ENCODE measurements at regions not wholly inside any gene's neighbourhood (a gene's known extent, or its start where the extent isn't known, plus 50 kb on each side); places are given as distances from the start of the nearest gene placed in this dataset.
"Not testable (repeated sequence)": the region's sequence is repeated elsewhere in the genome, so short reads cannot be mapped to it uniquely, and the experiment has no call there.

- H3K27ac ChIP-seq (ENCODE audit: low read length): no peak overlapping the region
- H3K9me3 ChIP-seq (ENCODE audit: control insufficient read depth, low read length): no peaks in the 10 kb centered on the region
- intact Hi-C loops (cut with DNase I): no loop called here
- H3K27me3 ChIP-seq (ENCODE audit: control insufficient read depth, insufficient read depth): no peaks in the 10 kb centered on the region
- no peak overlapping the region for H3K4me3 ChIP-seq (ENCODE audit: low read length)
- 59% methylated on average over 1 of the region's 1 CpG for WGBS
- H3K4me1 ChIP-seq (ENCODE audit: control insufficient read depth, insufficient read depth, low read length): no peaks in the 10 kb centered on the region
- ATAC-seq (no peak), DNase-seq (no peak)
Measured at GRCh38 chr1:2956576-2956975, 64.7 kb upstream of the ACTRT2 start.

DNA sequence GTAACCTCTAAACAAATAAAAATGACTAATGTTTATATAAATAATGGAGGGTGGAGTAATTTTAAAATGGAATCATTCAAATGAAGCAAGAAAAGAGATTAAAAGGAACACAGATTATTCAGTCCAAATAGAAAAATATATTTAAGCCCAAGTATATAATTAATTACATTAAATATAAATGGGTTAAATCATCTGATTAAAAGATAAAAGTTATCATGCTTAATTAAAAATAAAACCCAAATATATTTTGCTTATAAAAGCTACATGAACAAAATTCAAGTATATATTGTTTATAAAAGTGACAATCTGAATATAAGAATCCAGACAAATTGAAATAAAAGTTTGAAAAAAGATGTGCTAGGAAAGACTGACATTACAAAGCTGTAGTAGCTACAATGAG lies 63.9 kb upstream of the ACTRT2 start:
- intact Hi-C loops (cut with DNase I): no loop called here
- Histone ChIP-seq H3K27me3 (ENCODE audit: control insufficient read depth, insufficient read depth) (no peaks in the 10 kb centered on the region), H3K4me3 (ENCODE audit: low read length) (no peak overlapping the region), H3K9me3 (ENCODE audit: control insufficient read depth, low read length) (no peaks in the 10 kb centered on the region), H3K27ac (ENCODE audit: low read length) (no peak overlapping the region), H3K4me1 (ENCODE audit: control insufficient read depth, insufficient read depth, low read length) (no peaks in the 10 kb centered on the region)
- DNase-seq (no peak), ATAC-seq (no peak)

DNA sequence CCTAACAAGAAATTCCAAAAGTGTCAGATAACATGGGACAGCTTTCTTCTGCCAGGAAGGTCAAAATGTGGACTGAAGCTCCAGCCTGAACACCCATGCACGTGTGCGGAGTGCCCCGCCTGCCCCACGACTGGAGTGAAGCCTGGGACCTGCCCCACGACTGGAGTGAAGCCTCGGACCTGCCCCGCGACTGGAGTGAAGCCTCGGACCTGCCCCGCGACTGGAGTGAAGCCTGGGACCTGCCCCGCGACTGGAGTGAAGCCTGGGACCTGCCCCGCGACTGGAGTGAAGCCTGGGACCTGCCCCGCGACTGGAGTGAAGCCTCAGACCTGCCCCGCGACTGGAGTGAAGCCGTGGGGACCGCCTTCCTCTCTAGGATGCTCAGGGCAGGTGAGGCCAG lies 61.4 kb upstream of the ACTRT2 start:
- H3K27me3 ChIP-seq (ENCODE audit: control insufficient read depth, insufficient read depth); H3K9me3 ChIP-seq (ENCODE audit: control insufficient read depth, low read length); H3K27ac ChIP-seq (ENCODE audit: low read length); intact Hi-C loops (cut with DNase I); ATAC-seq; H3K4me1 ChIP-seq (ENCODE audit: control insufficient read depth, insufficient read depth, low read length); DNase-seq; H3K4me3 ChIP-seq (ENCODE audit: low read length): not testable (repeated sequence)
- 78% methylated on average over 21 of the region's 21 CpGs for WGBS

GRCh38 chr1:2961081-2961480 lies 60.2 kb upstream of the ACTRT2 start:
- ATAC-seq: no peak
- 88% methylated on average over 7 of the region's 7 CpGs for WGBS
- Histone ChIP-seq H3K4me3 (ENCODE audit: low read length) (no peak overlapping the region), H3K27me3 (ENCODE audit: control insufficient read depth, insufficient read depth) (no peaks in the 10 kb centered on the region), H3K4me1 (ENCODE audit: control insufficient read depth, insufficient read depth, low read length) (no peaks in the 10 kb centered on the region), H3K9me3 (ENCODE audit: control insufficient read depth, low read length) (no peaks in the 10 kb centered on the region), H3K27ac (ENCODE audit: low read length) (no peak overlapping the region)
- intact Hi-C loops (cut with DNase I): no loop called here
- no peak for DNase-seq

DNA sequence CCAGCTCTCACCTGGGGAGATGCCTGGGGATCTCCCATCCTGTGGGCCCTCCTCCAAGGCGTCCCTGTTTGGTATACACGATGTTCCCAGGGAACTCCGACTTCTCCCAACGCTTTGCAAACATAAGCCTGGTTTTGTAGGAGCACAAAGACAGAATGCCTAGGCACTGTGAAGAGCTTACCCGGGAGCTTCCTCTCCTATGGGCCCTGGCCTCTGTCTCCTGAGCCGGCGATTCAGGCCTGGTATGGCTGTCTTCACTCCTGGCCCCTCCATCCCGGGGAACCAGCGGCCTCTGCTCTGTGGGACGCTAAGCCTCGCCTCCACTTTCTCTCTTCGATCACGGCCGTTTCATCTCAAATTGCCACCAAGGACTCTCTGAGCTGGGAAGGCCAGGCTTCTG lies 59.6 kb upstream of the ACTRT2 start:
- 89% methylated on average over 14 of the region's 14 CpGs for WGBS

DNA sequence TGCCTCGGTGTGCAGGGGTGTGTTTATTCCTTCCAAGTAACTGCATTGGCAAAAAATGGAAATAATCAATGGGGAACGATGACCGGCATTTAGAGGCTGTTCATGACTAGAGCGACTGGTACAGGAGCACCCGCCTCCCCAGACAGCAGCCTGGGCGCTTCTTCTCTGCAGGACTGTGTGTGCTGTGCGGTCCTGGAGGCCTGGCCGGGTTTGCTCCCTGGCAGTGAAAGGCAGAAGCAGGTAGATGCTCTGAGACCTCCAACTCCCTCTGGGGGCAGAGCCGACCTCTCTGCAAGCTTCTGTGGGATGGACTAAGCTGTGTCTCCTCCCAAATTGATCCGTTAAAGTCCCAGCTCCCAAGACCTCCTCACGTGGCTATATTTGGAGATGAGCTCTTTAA lies 59.2 kb upstream of the ACTRT2 start:
- no peaks in the 10 kb centered on the region for H3K4me1 ChIP-seq (ENCODE audit: control insufficient read depth, insufficient read depth, low read length)
- ATAC-seq (no peak), DNase-seq (peak in 1 of 3 donors; percentile 25)
- H3K27ac ChIP-seq (ENCODE audit: low read length): no peak overlapping the region
- no peak overlapping the region for H3K4me3 ChIP-seq (ENCODE audit: low read length)
- intact Hi-C loops (cut with DNase I): no loop called here
- WGBS: 82% methylated on average over 11 of the region's 11 CpGs
- no peaks in the 10 kb centered on the region for H3K9me3 ChIP-seq (ENCODE audit: control insufficient read depth, low read length)
- no peaks in the 10 kb centered on the region for H3K27me3 ChIP-seq (ENCODE audit: control insufficient read depth, insufficient read depth)

More for the DNA sequence above, 59.6 kb upstream of the ACTRT2 start:
- no peak for ATAC-seq
- no peak overlapping the region for H3K27ac ChIP-seq (ENCODE audit: low read length)
- DNase-seq: no peak
- intact Hi-C loops (cut with DNase I): no loop called here
- H3K4me3 ChIP-seq (ENCODE audit: low read length): no peak overlapping the region
- H3K9me3 ChIP-seq (ENCODE audit: control insufficient read depth, low read length): no peaks in the 10 kb centered on the region
- no peaks in the 10 kb centered on the region for H3K27me3 ChIP-seq (ENCODE audit: control insufficient read depth, insufficient read depth)
- H3K4me1 ChIP-seq (ENCODE audit: control insufficient read depth, insufficient read depth, low read length): no peaks in the 10 kb centered on the region

DNA sequence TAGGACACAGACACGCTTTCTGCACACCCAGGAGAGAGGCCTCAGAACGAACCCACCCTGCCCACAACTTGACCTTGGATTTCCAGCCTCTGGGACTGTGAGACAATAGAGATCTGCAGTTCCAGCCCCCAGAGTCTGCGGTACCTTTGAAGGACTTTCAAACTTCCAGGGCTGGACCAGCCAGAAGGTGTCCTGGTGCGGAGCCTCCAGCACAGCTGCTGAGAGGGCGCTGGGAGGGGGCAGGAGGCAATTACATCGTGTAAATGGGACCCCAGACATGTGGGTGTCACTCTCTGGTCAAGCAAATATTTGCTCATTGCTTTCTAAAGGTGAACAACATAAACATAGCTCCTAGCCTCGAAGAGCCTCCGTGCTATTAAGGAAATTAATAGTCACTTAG lies 58.7 kb upstream of the ACTRT2 start:
- H3K27me3 ChIP-seq (ENCODE audit: control insufficient read depth, insufficient read depth): no peaks in the 10 kb centered on the region
- H3K4me3 ChIP-seq (ENCODE audit: low read length): no peak overlapping the region
- peak in 1 of 3 donors; percentile 21 for DNase-seq
- no peak overlapping the region for H3K27ac ChIP-seq (ENCODE audit: low read length)
- WGBS: 79% methylated on average over 8 of the region's 8 CpGs
- H3K9me3 ChIP-seq (ENCODE audit: control insufficient read depth, low read length): no peaks in the 10 kb centered on the region
- intact Hi-C loops (cut with DNase I): no loop called here
- no peak for ATAC-seq
- H3K4me1 ChIP-seq (ENCODE audit: control insufficient read depth, insufficient read depth, low read length): no peaks in the 10 kb centered on the region

DNA sequence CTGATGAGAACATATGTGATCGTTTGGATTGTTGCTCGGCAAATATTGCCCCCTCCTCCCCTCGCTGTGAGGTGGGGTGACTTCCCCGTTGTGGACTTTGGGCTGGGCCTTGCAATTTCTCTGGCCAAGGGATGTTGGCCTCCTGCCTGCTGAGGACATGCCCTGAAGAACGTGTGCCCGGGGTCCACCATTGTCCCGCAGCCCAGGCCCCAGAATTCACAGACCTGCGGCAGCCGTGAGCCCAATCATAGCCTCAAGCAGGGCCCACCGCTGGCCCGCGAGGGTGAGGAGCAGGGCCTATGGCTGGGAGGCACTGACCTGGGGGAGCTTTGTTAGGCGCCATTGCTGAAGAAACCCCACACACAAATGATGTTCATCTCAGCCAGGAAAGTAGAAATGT lies 58.3 kb upstream of the ACTRT2 start:
- Histone ChIP-seq H3K9me3 (ENCODE audit: control insufficient read depth, low read length) (no peaks in the 10 kb centered on the region), H3K4me3 (ENCODE audit: low read length) (no peak overlapping the region), H3K27ac (ENCODE audit: low read length) (no peak overlapping the region), H3K27me3 (ENCODE audit: control insufficient read depth, insufficient read depth) (no peaks in the 10 kb centered on the region), H3K4me1 (ENCODE audit: control insufficient read depth, insufficient read depth, low read length) (no peaks in the 10 kb centered on the region)
- 87% methylated on average over 13 of the region's 13 CpGs for WGBS
- DNase-seq (peak in 1 of 3 donors; percentile 32), ATAC-seq (no peak)
- intact Hi-C loops (cut with DNase I): no loop called here

GRCh38 chr1:2965676-2966075 lies 55.6 kb upstream of the ACTRT2 start:
- ATAC-seq: no peak
- WGBS: 88% methylated on average over 4 of the region's 4 CpGs
- no peaks in the 10 kb centered on the region for H3K27me3 ChIP-seq (ENCODE audit: control insufficient read depth, insufficient read depth)
- no peak overlapping the region for H3K4me3 ChIP-seq (ENCODE audit: low read length)
- no peaks in the 10 kb centered on the region for H3K4me1 ChIP-seq (ENCODE audit: control insufficient read depth, insufficient read depth, low read length)
- no peak for DNase-seq
- H3K27ac ChIP-seq (ENCODE audit: low read length): no peak overlapping the region
- no peaks in the 10 kb centered on the region for H3K9me3 ChIP-seq (ENCODE audit: control insufficient read depth, low read length)
- intact Hi-C loops (cut with DNase I): no loop called here

DNA sequence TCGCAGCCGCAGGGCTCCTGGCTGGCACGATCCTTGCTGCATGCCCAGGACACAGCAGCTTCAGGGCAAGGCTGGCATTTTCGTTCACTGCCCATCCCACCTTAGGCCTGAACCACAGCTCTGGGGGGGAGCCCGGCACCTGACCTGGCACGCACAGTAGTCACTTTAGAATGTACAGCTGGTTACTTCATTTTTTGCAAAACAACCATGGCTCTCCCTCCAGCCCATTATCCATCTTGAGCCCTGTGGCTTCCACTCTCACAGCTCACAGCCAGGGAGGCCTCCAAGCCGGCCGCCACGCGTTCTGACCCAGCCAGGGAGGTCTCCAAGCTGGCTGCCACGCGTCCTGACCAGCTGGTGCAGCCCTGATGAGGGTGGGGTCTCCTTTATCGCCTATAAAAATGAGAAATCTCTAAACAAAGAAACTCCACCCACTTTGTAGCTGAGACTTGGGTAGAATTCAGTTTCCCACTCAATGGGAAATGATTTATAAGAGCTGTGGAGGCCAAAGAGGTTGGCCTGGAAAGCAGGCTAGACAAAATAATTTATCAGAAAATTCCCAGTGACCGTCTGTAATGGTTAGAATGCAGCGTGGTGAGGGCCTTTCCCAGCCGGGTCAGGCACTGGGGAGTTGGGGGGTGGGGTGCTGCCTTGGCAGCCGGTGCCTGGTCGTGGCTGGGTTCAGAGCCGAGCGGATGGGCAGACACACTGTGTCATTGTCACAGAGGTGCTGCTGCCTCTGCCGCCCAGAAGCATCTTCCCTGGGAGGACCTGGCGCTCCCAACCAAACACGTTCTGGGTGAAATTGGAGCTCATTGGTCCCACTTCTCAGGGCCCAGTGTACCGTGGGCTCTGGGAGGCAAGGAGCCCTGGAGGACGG lies 54.6 kb upstream of the ACTRT2 start:
- H3K4me3 ChIP-seq (ENCODE audit: low read length): no peak overlapping the region
- 68% methylated on average over 25 of the region's 25 CpGs for WGBS
- intact Hi-C loops (cut with DNase I): no loop called here
- ATAC-seq: no peak
- no peak overlapping the region for H3K27ac ChIP-seq (ENCODE audit: low read length)
- no peaks in the 10 kb centered on the region for H3K9me3 ChIP-seq (ENCODE audit: control insufficient read depth, low read length)
- no peaks in the 10 kb centered on the region for H3K27me3 ChIP-seq (ENCODE audit: control insufficient read depth, insufficient read depth)
- no peak for DNase-seq
- H3K4me1 ChIP-seq (ENCODE audit: control insufficient read depth, insufficient read depth, low read length): no peaks in the 10 kb centered on the region

GRCh38 chr1:2967329-2967725 lies 53.9 kb upstream of the ACTRT2 start:
- Histone ChIP-seq H3K4me3 (ENCODE audit: low read length) (no peak overlapping the region), H3K27me3 (ENCODE audit: control insufficient read depth, insufficient read depth) (no peaks in the 10 kb centered on the region), H3K4me1 (ENCODE audit: control insufficient read depth, insufficient read depth, low read length) (no peaks in the 10 kb centered on the region), H3K9me3 (ENCODE audit: control insufficient read depth, low read length) (no peaks in the 10 kb centered on the region), H3K27ac (ENCODE audit: low read length) (no peak overlapping the region)
- DNase-seq (peak in 1 of 3 donors; percentile 40), ATAC-seq (no peak)
- intact Hi-C loops (cut with DNase I): no loop called here
- 86% methylated on average over 15 of the region's 15 CpGs for WGBS

DNA sequence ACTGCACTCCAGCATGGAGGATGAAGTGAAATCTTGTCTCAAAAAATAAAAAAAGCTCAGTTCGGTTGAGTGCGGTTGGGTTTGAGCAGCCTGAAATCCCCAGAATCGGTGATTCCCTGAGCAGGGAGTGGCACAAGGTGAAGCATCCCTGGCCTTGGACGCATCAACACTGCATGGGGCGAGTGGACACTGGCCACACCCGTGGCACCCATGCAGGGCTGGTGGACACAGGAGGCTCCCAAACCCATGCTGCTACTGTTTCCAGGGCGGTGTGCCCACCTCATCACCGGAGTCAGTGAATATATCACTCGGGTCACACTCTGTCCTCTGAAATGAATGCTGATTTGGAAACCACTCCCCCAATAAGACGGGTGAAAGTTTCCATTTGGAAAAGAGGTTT lies 53.4 kb upstream of the ACTRT2 start:
- no peak for ATAC-seq
- no peak for DNase-seq
- WGBS: 76% methylated on average over 10 of the region's 10 CpGs

More for the DNA sequence above, 53.4 kb upstream of the ACTRT2 start:
- Histone ChIP-seq H3K9me3 (ENCODE audit: control insufficient read depth, low read length) (no peaks in the 10 kb centered on the region), H3K27ac (ENCODE audit: low read length) (no peak overlapping the region), H3K4me1 (ENCODE audit: control insufficient read depth, insufficient read depth, low read length) (no peaks in the 10 kb centered on the region), H3K27me3 (ENCODE audit: control insufficient read depth, insufficient read depth) (no peaks in the 10 kb centered on the region), H3K4me3 (ENCODE audit: low read length) (no peak overlapping the region)
- intact Hi-C loops (cut with DNase I): no loop called here

Data from right cardiac atrium (tissue), 5 donors.